GM23338 (cell line): ENCODE measurements at regions not wholly inside any gene's neighbourhood (a gene's known extent, or its start where the extent isn't known, plus 50 kb on each side); places are given as distances from the start of the nearest gene placed in this dataset.
A peak's percentile ranks its signal among the peaks of the same experiment; 100 is the strongest.

ENCODE experiments used
- ATAC-seq: fragments of 200-7000 bp; cut with Tn5 transposase; 3 replicates; pipeline ENCODE4 v1.9.1; 2020
- DNase-seq: peaks from one replicate; pipeline ENCODE4 v3.0.0-alpha.2; 2015; ENCODE audit warnings: low spot score
- H2AFZ ChIP-seq: fragments of 200-600 bp; sonication (generic); 2 replicates; pipeline ENCODE4 v1.8.0; 2016; ENCODE audit warnings: antibody characterized with exemption, mild to moderate bottlenecking, moderate library complexity
- H3F3A ChIP-seq: fragments of 200-600 bp; sonication (generic); replicated peaks from 2 replicates; pipeline ENCODE4 v1.8.0; 2017; ENCODE audit warnings: antibody characterized with exemption, mixed run types, low read depth
- H3K27ac ChIP-seq: fragments of 200-600 bp; sonication (generic); 2 replicates; pipeline ENCODE4 v1.6.1; 2016; ENCODE audit warnings: low read depth
- H3K27me3 ChIP-seq: fragments of 200-600 bp; sonication (generic); 2 replicates; pipeline ENCODE4 v1.8.0; 2016; ENCODE audit warnings: mild to moderate bottlenecking, mixed run types, moderate library complexity; ENCODE audit not compliant: insufficient read depth
- H3K36me3 ChIP-seq: fragments of 200-600 bp; sonication (generic); 2 replicates; pipeline ENCODE4 v1.8.0; 2016; ENCODE audit warnings: mild to moderate bottlenecking; ENCODE audit not compliant: insufficient read depth
- H3K4me1 ChIP-seq: fragments of 200-600 bp; sonication (generic); 2 replicates; pipeline ENCODE4 v1.8.0; 2016; ENCODE audit warnings: mild to moderate bottlenecking, moderate library complexity; ENCODE audit not compliant: insufficient read depth
- H3K4me2 ChIP-seq: fragments of 200-600 bp; sonication (generic); 2 replicates; pipeline ENCODE4 v1.7.1; 2017; ENCODE audit warnings: mixed run types
- H3K4me3 ChIP-seq: fragments of 200-600 bp; sonication (generic); 2 replicates; pipeline ENCODE4 v1.6.1; 2016; ENCODE audit warnings: mixed run types
- H3K79me2 ChIP-seq: fragments of 200-600 bp; sonication (generic); replicated peaks from 2 replicates; pipeline ENCODE4 v1.8.0; 2017; ENCODE audit warnings: mild to moderate bottlenecking; ENCODE audit not compliant: insufficient read depth
- H3K9me2 ChIP-seq: fragments of 200-600 bp; sonication (generic); 2 replicates; pipeline ENCODE4 v1.8.0; 2017; ENCODE audit not compliant: insufficient read depth
- H4K20me1 ChIP-seq: fragments of 200-600 bp; sonication (generic); replicated peaks from 2 replicates; pipeline ENCODE4 v1.8.0; 2017; ENCODE audit warnings: mild to moderate bottlenecking; ENCODE audit not compliant: insufficient read depth
- H3K27ac Mint-ChIP-seq: 2 replicates; pipeline ENCODE4 v1.8.0; 2020; ENCODE audit warnings: inconsistent platforms, mild to moderate bottlenecking, moderate library complexity, mixed read lengths
- H3K27me3 Mint-ChIP-seq: 3 replicates; pipeline ENCODE4 v1.8.0; 2022; ENCODE audit warnings: low read depth, mild to moderate bottlenecking, moderate library complexity, mixed read lengths, inconsistent platforms; ENCODE audit not compliant: insufficient read depth, poor library complexity
- H3K36me3 Mint-ChIP-seq: 3 replicates; pipeline ENCODE4 v1.8.0; 2021; ENCODE audit warnings: low read depth, mild to moderate bottlenecking, inconsistent platforms, moderate library complexity, mixed read lengths
- H3K4me1 Mint-ChIP-seq: 3 replicates; pipeline ENCODE4 v1.8.0; 2020; ENCODE audit warnings: mild to moderate bottlenecking, inconsistent platforms, mixed read lengths
- H3K4me3 Mint-ChIP-seq: 3 replicates; pipeline ENCODE4 v1.8.0; 2021; ENCODE audit warnings: moderate library complexity, mild to moderate bottlenecking, inconsistent platforms, mixed read lengths
- H3K9me3 Mint-ChIP-seq: 3 replicates; pipeline ENCODE4 v1.8.0; 2020; ENCODE audit warnings: moderate library complexity, mild to moderate bottlenecking, inconsistent platforms, mixed read lengths
- CREB1 ChIP-seq: fragments of 250-450 bp; sonication (Bioruptor Pico); IDR thresholded peaks from 2 replicates; pipeline ENCODE4 v1.5.0; 2020; ENCODE audit warnings: low read depth, mild to moderate bottlenecking, moderate library complexity
- CTCF ChIP-seq, 2 experiments: fragments of 200-600 bp in 1 of 2; sonication (generic) in 1 of 2; conservative IDR thresholded peaks; 2 replicates each; pipeline versions ENCODE4 v1.5.1 to v1.6.1; 2016 to 2017; ENCODE audit warnings: antibody characterized with exemption in 2 of 2, low read depth in 2 of 2, mild to moderate bottlenecking in 2 of 2, moderate library complexity in 1 of 2
- ETS1 ChIP-seq: IDR thresholded peaks from 2 replicates; pipeline ENCODE4 v1.6.1; 2016; ENCODE audit warnings: antibody characterized with exemption
- EZH2phosphoT487 ChIP-seq: fragments of 200-600 bp; sonication (generic); IDR thresholded peaks from one replicate; pipeline ENCODE4 v1.8.1; 2018; ENCODE audit warnings: antibody characterized with exemption; ENCODE audit not compliant: unreplicated experiment
- NANOG ChIP-seq: IDR thresholded peaks from 2 replicates; pipeline ENCODE4 v1.6.1; 2016; ENCODE audit warnings: antibody characterized with exemption, borderline replicate concordance
- REST ChIP-seq: IDR thresholded peaks from one replicate; pipeline ENCODE4 v1.6.1; 2018; ENCODE audit warnings: antibody characterized with exemption; ENCODE audit not compliant: unreplicated experiment
- STAT1 ChIP-seq: IDR thresholded peaks from one replicate; pipeline ENCODE4 v1.6.1; 2016; ENCODE audit warnings: antibody characterized with exemption; ENCODE audit not compliant: unreplicated experiment
- ZNF462 ChIP-seq: fragments of 250-450 bp; sonication (Bioruptor Pico); IDR thresholded peaks from 2 replicates; pipeline ENCODE4 v1.5.0; 2020; ENCODE audit warnings: mild to moderate bottlenecking, moderate library complexity

- Histone ChIP-seq H3K27me3 (no peaks in the 10 kb centered on the region), H3K36me3 (no peaks in the 10 kb centered on the region), H3K4me3 (no peak overlapping the region), H3K4me2 (no peak overlapping the region), H3K79me2 (no peaks in the 10 kb centered on the region), H3K9me2 (no peaks in the 10 kb centered on the region), H3K27ac (no peak overlapping the region), H3K4me1 (no peaks in the 10 kb centered on the region), H2AFZ (peak overlapping the region; percentile 81), H4K20me1 (no peaks in the 10 kb centered on the region), H3F3A (no peaks in the 10 kb centered on the region)
- Mint-ChIP-seq H3K27ac (no peak overlapping the region), H3K36me3 (no peaks in the 10 kb centered on the region), H3K4me3 (no peak overlapping the region), H3K4me1 (no peaks in the 10 kb centered on the region), H3K9me3 (no peaks in the 10 kb centered on the region), H3K27me3 (no peaks in the 10 kb centered on the region)
- no peak for ATAC-seq
- TF ChIP-seq NANOG (no peak), CTCF (conservative IDR thresholded peaks at IDR 0.05; ENCODE audit: low read depth in 2 of 2) (no peak), STAT1 (no peak), REST (no peak), ZNF462 (CRISPR knock-in tag) (no peak), EZH2phosphoT487 (no peak), ETS1 (no peak), CREB1 (CRISPR knock-in tag) (no peak)
- no peak for DNase-seq
These were observed 680.8 kb upstream of the FAM241A start for GRCh38 chr4:111464251-111465045.
